GM23338 (cell line): ENCODE measurements at regions not wholly inside any gene's neighbourhood (a gene's known extent, or its start where the extent isn't known, plus 50 kb on each side); places are given as distances from the start of the nearest gene placed in this dataset.

Experiments used
- CREB1 ChIP-seq: fragments of 250-450 bp; sonication (Bioruptor Pico); IDR thresholded peaks from 2 replicates; pipeline ENCODE4 v1.5.0; 2020; ENCODE audit warnings: low read depth, mild to moderate bottlenecking, moderate library complexity
- CTCF ChIP-seq, 2 experiments: fragments of 200-600 bp in 1 of 2; sonication (generic) in 1 of 2; conservative IDR thresholded peaks; 2 replicates each; pipeline versions ENCODE4 v1.5.1 to v1.6.1; 2016 to 2017; ENCODE audit warnings: antibody characterized with exemption in 2 of 2, low read depth in 2 of 2, mild to moderate bottlenecking in 2 of 2, moderate library complexity in 1 of 2
- EZH2 ChIP-seq: fragments of 200-600 bp; sonication (generic); IDR thresholded peaks from one replicate; pipeline ENCODE4 v1.8.0; 2017; ENCODE audit warnings: antibody characterized with exemption, mild to moderate bottlenecking, low read depth; ENCODE audit not compliant: unreplicated experiment
- POLR2AphosphoS5 ChIP-seq: IDR thresholded peaks from 2 replicates; pipeline ENCODE4 v1.6.1; 2016; ENCODE audit warnings: antibody characterized with exemption, low read depth
- REST ChIP-seq: IDR thresholded peaks from one replicate; pipeline ENCODE4 v1.6.1; 2018; ENCODE audit warnings: antibody characterized with exemption; ENCODE audit not compliant: unreplicated experiment

- TF ChIP-seq EZH2 (no peak), CTCF (conservative IDR thresholded peaks at IDR 0.05; ENCODE audit: low read depth in 2 of 2) (no peak), CREB1 (no peak), POLR2AphosphoS5 (no peak), REST (no peak)
These were observed 127.8 kb upstream of the MGMT start for GRCh38 chr10:129339191-129339590.
